ENCODE measurements at regions not wholly inside any gene's neighbourhood (a gene's known extent, or its start where the extent isn't known, plus 50 kb on each side); places are given as distances from the start of the nearest gene placed in this dataset.
"Not testable (repeated sequence)": the region's sequence is repeated elsewhere in the genome, so short reads cannot be mapped to it uniquely, and the experiment has no call there.

GRCh38 chr10:44268435-44268948, 116.4 kb downstream of the CXCL12 start:
- not testable (repeated sequence) for DNase-seq (ENCODE audit: low spot score)

GRCh38 chr10:44267007-44267406, 117.9 kb downstream of the CXCL12 start:
- no peak for DNase-seq (ENCODE audit: low spot score)

- DNase-seq (ENCODE audit: low spot score), result no peak
These were observed 120.7 kb downstream of the CXCL12 start for GRCh38 chr10:44264244-44264643.

- no peak for DNase-seq (ENCODE audit: low spot score)
These were observed 121.1 kb downstream of the CXCL12 start for GRCh38 chr10:44263771-44264170.

- no peak for DNase-seq (ENCODE audit: low spot score)
These were observed 122.2 kb downstream of the CXCL12 start for GRCh38 chr10:44262551-44263251.

GRCh38 chr10:44261710-44262455, 123.0 kb downstream of the CXCL12 start:
- no peak for DNase-seq (ENCODE audit: low spot score)

GRCh38 chr10:44261296-44261695, 123.6 kb downstream of the CXCL12 start:
- DNase-seq (ENCODE audit: low spot score), result no peak

- DNase-seq (ENCODE audit: low spot score), result no peak
These were observed 124.5 kb downstream of the CXCL12 start for GRCh38 chr10:44260286-44260928.

- no peak for DNase-seq (ENCODE audit: low spot score)
These were observed 125.6 kb downstream of the CXCL12 start for GRCh38 chr10:44259090-44259874.

- no peak for DNase-seq (ENCODE audit: low spot score)
These were observed 126.3 kb downstream of the CXCL12 start for GRCh38 chr10:44258460-44259089.

- DNase-seq (ENCODE audit: low spot score), result no peak
These were observed 126.9 kb downstream of the CXCL12 start for GRCh38 chr10:44258019-44258418.

GRCh38 chr10:44253769-44254462, 131.0 kb downstream of the CXCL12 start:
- no peak for DNase-seq (ENCODE audit: low spot score)

GRCh38 chr10:44252631-44253030, 132.3 kb downstream of the CXCL12 start:
- not testable (repeated sequence) for DNase-seq (ENCODE audit: low spot score)

GRCh38 chr10:44249933-44250332, 135.0 kb downstream of the CXCL12 start:
- DNase-seq (ENCODE audit: low spot score), result not testable (repeated sequence)

GRCh38 chr10:44249490-44249889, 135.4 kb downstream of the CXCL12 start:
- DNase-seq (ENCODE audit: low spot score), result no peak

GRCh38 chr10:44246700-44247099, 138.2 kb downstream of the CXCL12 start:
- not testable (repeated sequence) for DNase-seq (ENCODE audit: low spot score)

GRCh38 chr10:44246287-44246686, 138.6 kb downstream of the CXCL12 start:
- DNase-seq (ENCODE audit: low spot score), result not testable (repeated sequence)

GRCh38 chr10:44245601-44245938, 139.3 kb downstream of the CXCL12 start:
- DNase-seq (ENCODE audit: low spot score), result no peak

GRCh38 chr10:44244745-44245600, 139.9 kb downstream of the CXCL12 start:
- no peak for DNase-seq (ENCODE audit: low spot score)
